DND-41 (cell line): ENCODE measurements at regions not wholly inside any gene's neighbourhood (a gene's known extent, or its start where the extent isn't known, plus 50 kb on each side); places are given as distances from the start of the nearest gene placed in this dataset.

Experiments
- CTCF ChIP-seq: IDR thresholded peaks from 2 replicates; pipeline ENCODE4 v1.5.1; 2012; ENCODE audit warnings: borderline replicate concordance, low read length, moderate library complexity, mild to moderate bottlenecking; ENCODE audit not compliant: poor library complexity, severe bottlenecking; ENCODE audit errors: extremely low read depth
- EZH2 ChIP-seq: IDR thresholded peaks from 3 replicates; pipeline ENCODE4 v1.6.1; 2012; ENCODE audit warnings: borderline replicate concordance, low read depth, mild to moderate bottlenecking, moderate library complexity, low read length, inconsistent platforms; ENCODE audit not compliant: severe bottlenecking

- TF ChIP-seq CTCF (no peak), EZH2 (no peak)
Measured at GRCh38 chr14:31994391-31995033, 82.6 kb upstream of the ARHGAP5 start.
